ENCODE measurements at regions not wholly inside any gene's neighbourhood (a gene's known extent, or its start where the extent isn't known, plus 50 kb on each side); places are given as distances from the start of the nearest gene placed in this dataset.
A peak's percentile ranks its signal among the peaks of the same experiment; 100 is the strongest.

GRCh38 chr22:20637750-20638506 is 130.5 kb downstream of the MED15 start:
- DNase-seq (ENCODE audit: insufficient read length, low spot score, missing footprints) = peak; percentile 42
- Histone ChIP-seq H3K27ac (ENCODE audit: low read depth, low read length) (no peak overlapping the region), H2AFZ (ENCODE audit: low read length) (no peak overlapping the region), H4K20me1 (ENCODE audit: insufficient read depth, low read length) (no peaks in the 10 kb centered on the region), H3K9me3 (ENCODE audit: low read depth, low read length) (peaks cover 3% of the 10 kb centered on the region), H3K27me3 (ENCODE audit: insufficient read depth, low read length) (peaks cover 17% of the 10 kb centered on the region), H3K79me2 (ENCODE audit: insufficient read depth, low read length) (no peaks in the 10 kb centered on the region), H3K36me3 (ENCODE audit: insufficient read depth, low read length) (no peaks in the 10 kb centered on the region), H3K4me2 (ENCODE audit: insufficient read depth, low read length) (no peak overlapping the region), H3K4me3 (ENCODE audit: insufficient read depth, low read length) (no peak overlapping the region), H3K4me1 (ENCODE audit: insufficient read depth, low read length) (no peaks in the 10 kb centered on the region)
- TF ChIP-seq, protein P1, sequence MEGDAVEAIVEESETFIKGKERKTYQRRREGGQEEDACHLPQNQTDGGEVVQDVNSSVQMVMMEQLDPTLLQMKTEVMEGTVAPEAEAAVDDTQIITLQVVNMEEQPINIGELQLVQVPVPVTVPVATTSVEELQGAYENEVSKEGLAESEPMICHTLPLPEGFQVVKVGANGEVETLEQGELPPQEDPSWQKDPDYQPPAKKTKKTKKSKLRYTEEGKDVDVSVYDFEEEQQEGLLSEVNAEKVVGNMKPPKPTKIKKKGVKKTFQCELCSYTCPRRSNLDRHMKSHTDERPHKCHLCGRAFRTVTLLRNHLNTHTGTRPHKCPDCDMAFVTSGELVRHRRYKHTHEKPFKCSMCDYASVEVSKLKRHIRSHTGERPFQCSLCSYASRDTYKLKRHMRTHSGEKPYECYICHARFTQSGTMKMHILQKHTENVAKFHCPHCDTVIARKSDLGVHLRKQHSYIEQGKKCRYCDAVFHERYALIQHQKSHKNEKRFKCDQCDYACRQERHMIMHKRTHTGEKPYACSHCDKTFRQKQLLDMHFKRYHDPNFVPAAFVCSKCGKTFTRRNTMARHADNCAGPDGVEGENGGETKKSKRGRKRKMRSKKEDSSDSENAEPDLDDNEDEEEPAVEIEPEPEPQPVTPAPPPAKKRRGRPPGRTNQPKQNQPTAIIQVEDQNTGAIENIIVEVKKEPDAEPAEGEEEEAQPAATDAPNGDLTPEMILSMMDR (IDR thresholded peaks at IDR 0.05; ENCODE audit: extremely low read depth, low read depth, low read length) = no peak

GRCh38 chr22:20638507-20638870 is 131.1 kb downstream of the MED15 start:
- DNase-seq (ENCODE audit: insufficient read length, low spot score, missing footprints) = peak; percentile 60
- Histone ChIP-seq H3K9me3 (ENCODE audit: low read depth, low read length) (peaks cover 3% of the 10 kb centered on the region), H2AFZ (ENCODE audit: low read length) (no peak overlapping the region), H3K27me3 (ENCODE audit: insufficient read depth, low read length) (peaks cover 17% of the 10 kb centered on the region), H3K36me3 (ENCODE audit: insufficient read depth, low read length) (no peaks in the 10 kb centered on the region), H3K79me2 (ENCODE audit: insufficient read depth, low read length) (no peaks in the 10 kb centered on the region), H3K4me1 (ENCODE audit: insufficient read depth, low read length) (no peaks in the 10 kb centered on the region), H3K4me2 (ENCODE audit: insufficient read depth, low read length) (no peak overlapping the region), H3K27ac (ENCODE audit: low read depth, low read length) (no peak overlapping the region), H3K4me3 (ENCODE audit: insufficient read depth, low read length) (no peak overlapping the region), H4K20me1 (ENCODE audit: insufficient read depth, low read length) (no peaks in the 10 kb centered on the region)
- TF ChIP-seq, protein P1 (IDR thresholded peaks at IDR 0.05; ENCODE audit: extremely low read depth, low read depth, low read length) = no peak

DNA sequence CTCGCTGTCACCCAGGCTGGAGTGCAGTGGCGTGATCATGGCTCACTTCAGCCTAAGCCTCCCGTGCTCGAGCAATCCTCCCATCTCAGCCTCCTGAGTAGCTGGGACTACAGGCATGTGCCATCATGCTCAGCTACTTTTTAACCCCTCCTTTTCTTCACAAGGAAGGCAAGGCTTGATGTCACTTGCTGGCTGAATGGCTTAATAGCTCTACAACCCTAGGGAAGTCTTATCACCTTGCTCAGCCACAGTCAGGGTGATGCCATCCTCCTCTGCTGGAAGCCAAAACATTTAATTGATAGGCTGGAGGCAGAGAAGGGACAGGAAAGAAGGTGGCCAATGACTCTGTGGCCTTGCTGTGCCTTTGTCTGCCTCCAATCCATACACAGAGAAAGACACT is 131.9 kb downstream of the MED15 start:
- Histone ChIP-seq H2AFZ (ENCODE audit: low read length) (no peak overlapping the region), H3K79me2 (ENCODE audit: insufficient read depth, low read length) (no peaks in the 10 kb centered on the region), H3K4me1 (ENCODE audit: insufficient read depth, low read length) (no peaks in the 10 kb centered on the region), H3K4me3 (ENCODE audit: insufficient read depth, low read length) (no peak overlapping the region), H3K36me3 (ENCODE audit: insufficient read depth, low read length) (no peaks in the 10 kb centered on the region), H4K20me1 (ENCODE audit: insufficient read depth, low read length) (no peaks in the 10 kb centered on the region), H3K9me3 (ENCODE audit: low read depth, low read length) (peaks cover 3% of the 10 kb centered on the region), H3K4me2 (ENCODE audit: insufficient read depth, low read length) (no peak overlapping the region), H3K27ac (ENCODE audit: low read depth, low read length) (no peak overlapping the region), H3K27me3 (ENCODE audit: insufficient read depth, low read length) (peaks cover 17% of the 10 kb centered on the region)
- no peak for DNase-seq (ENCODE audit: insufficient read length, low spot score, missing footprints)
- TF ChIP-seq, protein P1 (IDR thresholded peaks at IDR 0.05; ENCODE audit: extremely low read depth, low read depth, low read length) = no peak

DNA sequence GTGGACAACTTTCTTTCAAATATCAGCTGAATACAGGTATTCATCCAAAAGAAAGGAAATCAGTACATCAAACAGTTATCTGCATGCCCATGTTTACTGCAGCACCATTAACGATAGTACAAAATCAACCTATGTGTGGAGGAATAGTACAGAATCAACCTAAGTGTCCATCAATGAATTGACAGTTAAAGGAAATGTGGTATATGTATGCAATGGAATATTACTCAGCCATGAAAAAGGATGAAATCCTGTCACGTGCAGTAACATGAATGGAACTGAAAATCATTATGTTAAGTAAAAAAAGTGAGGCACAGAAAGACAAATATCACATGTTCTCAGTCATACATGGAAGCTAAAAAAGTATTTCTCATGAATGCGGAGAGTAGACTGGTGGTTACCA is 132.3 kb downstream of the MED15 start:
- DNase-seq (ENCODE audit: insufficient read length, low spot score, missing footprints) = no peak

More for the DNA sequence above, 132.3 kb downstream of the MED15 start:
- Histone ChIP-seq H3K79me2 (ENCODE audit: insufficient read depth, low read length) (no peaks in the 10 kb centered on the region), H3K27me3 (ENCODE audit: insufficient read depth, low read length) (peaks cover 16% of the 10 kb centered on the region), H3K9me3 (ENCODE audit: low read depth, low read length) (peaks cover 3% of the 10 kb centered on the region), H3K4me1 (ENCODE audit: insufficient read depth, low read length) (no peaks in the 10 kb centered on the region), H3K36me3 (ENCODE audit: insufficient read depth, low read length) (no peaks in the 10 kb centered on the region), H4K20me1 (ENCODE audit: insufficient read depth, low read length) (no peaks in the 10 kb centered on the region), H2AFZ (ENCODE audit: low read length) (no peak overlapping the region), H3K4me3 (ENCODE audit: insufficient read depth, low read length) (no peak overlapping the region), H3K4me2 (ENCODE audit: insufficient read depth, low read length) (no peak overlapping the region), H3K27ac (ENCODE audit: low read depth, low read length) (no peak overlapping the region)
- TF ChIP-seq, protein P1 (IDR thresholded peaks at IDR 0.05; ENCODE audit: extremely low read depth, low read depth, low read length) = no peak
